GM06990 (cell line): ENCODE measurements at regions not wholly inside any gene's neighbourhood (a gene's known extent, or its start where the extent isn't known, plus 50 kb on each side); places are given as distances from the start of the nearest gene placed in this dataset.

ENCODE experiments used
- DNase-seq: peaks from one replicate; pipeline ENCODE4 v3.0.0-alpha.2; 2011; ENCODE audit not compliant: insufficient read length; ENCODE audit errors: extremely low read depth
- H3K27me3 ChIP-seq: replicated peaks from 2 replicates; pipeline ENCODE4 v1.6.0; 2011; ENCODE audit warnings: low read length; ENCODE audit not compliant: control insufficient read depth, insufficient read depth
- H3K36me3 ChIP-seq: 2 replicates; pipeline ENCODE4 v1.5.1; 2011; ENCODE audit warnings: low read length; ENCODE audit not compliant: control insufficient read depth, insufficient read depth
- H3K4me3 ChIP-seq: replicated peaks from 2 replicates; pipeline ENCODE4 v1.5.1; 2011; ENCODE audit warnings: low read depth, mild to moderate bottlenecking, control low read depth, low read length
- TF ChIP-seq, protein P1 (sequence below): IDR thresholded peaks from 2 replicates; pipeline ENCODE4 v1.5.1; 2011; ENCODE audit warnings: low read length, control low read depth, mild to moderate bottlenecking, inconsistent platforms; ENCODE audit not compliant: insufficient read depth, poor library complexity, severe bottlenecking

DNA sequence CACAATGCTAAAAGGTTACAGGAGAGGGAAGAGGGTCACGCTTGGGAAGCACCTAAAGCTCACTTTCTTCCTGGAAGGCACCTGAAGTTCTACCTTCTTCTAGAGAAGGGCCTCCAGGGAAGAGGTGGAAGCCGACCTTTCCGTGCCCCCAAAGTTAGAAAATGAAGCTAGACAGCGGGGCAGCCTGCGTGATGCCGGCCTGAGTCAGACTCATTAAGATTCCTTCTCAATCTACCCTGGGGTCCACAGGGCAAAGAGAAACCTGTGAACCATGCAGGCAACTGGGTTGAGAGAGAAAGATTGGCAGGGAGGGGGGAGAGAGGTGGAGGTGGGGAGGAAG lies 54.8 kb upstream of the CCDC167 start:
- no peak for DNase-seq
- Histone ChIP-seq H3K36me3 (peaks cover 4% of the 10 kb centered on the region), H3K27me3 (no peaks in the 10 kb centered on the region), H3K4me3 (peak overlapping the region; percentile 70)
- TF ChIP-seq, protein P1, sequence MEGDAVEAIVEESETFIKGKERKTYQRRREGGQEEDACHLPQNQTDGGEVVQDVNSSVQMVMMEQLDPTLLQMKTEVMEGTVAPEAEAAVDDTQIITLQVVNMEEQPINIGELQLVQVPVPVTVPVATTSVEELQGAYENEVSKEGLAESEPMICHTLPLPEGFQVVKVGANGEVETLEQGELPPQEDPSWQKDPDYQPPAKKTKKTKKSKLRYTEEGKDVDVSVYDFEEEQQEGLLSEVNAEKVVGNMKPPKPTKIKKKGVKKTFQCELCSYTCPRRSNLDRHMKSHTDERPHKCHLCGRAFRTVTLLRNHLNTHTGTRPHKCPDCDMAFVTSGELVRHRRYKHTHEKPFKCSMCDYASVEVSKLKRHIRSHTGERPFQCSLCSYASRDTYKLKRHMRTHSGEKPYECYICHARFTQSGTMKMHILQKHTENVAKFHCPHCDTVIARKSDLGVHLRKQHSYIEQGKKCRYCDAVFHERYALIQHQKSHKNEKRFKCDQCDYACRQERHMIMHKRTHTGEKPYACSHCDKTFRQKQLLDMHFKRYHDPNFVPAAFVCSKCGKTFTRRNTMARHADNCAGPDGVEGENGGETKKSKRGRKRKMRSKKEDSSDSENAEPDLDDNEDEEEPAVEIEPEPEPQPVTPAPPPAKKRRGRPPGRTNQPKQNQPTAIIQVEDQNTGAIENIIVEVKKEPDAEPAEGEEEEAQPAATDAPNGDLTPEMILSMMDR = no peak

DNA sequence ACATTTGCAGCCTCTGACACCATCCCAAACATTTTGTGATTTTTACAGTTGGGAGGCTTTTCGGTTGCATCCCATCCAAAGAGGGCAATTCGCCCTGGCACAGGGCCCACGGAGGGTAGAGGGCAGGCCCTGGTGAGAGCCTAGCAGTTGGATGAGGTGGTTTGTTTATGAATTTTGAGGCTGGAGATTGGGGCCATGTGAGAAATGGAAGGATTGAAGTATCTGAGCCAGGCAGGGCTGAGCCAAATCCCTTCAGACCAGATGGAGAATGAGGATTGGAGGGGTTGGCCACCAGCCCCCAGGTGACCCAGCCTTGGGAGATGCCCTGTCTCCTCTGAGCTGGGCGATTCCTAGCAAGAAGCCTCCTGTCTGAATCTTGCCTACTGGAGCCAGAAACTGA lies 52.6 kb upstream of the CCDC167 start:
- TF ChIP-seq, protein P1 = no peak
- H3K36me3 ChIP-seq = no peaks in the 10 kb centered on the region
- H3K27me3 ChIP-seq = no peaks in the 10 kb centered on the region
- no peak overlapping the region for H3K4me3 ChIP-seq
- DNase-seq = no peak

DNA sequence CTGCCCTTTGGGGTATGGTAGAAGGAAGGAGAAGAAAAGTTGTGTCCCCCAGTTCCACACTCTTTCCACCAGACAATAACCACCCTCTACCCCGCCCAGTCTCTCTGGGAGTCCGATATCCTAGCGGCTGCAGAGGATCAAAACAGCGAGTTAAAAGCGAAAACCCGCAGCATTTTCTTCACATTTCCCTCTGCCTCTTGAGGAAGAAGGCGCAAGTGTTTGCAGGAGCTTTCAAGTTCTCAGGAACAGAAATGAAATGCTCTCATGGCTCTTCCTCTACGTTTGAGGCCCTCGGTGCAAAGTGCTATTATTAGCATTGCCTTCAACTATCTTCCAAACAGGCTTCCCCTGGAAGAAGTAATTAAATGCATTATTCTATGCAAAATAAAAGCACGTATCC lies 52.2 kb upstream of the CCDC167 start:
- TF ChIP-seq, protein P1 = no peak
- H3K4me3 ChIP-seq = no peak overlapping the region
- H3K27me3 ChIP-seq = no peaks in the 10 kb centered on the region
- H3K36me3 ChIP-seq = no peaks in the 10 kb centered on the region
- DNase-seq = no peak

DNA sequence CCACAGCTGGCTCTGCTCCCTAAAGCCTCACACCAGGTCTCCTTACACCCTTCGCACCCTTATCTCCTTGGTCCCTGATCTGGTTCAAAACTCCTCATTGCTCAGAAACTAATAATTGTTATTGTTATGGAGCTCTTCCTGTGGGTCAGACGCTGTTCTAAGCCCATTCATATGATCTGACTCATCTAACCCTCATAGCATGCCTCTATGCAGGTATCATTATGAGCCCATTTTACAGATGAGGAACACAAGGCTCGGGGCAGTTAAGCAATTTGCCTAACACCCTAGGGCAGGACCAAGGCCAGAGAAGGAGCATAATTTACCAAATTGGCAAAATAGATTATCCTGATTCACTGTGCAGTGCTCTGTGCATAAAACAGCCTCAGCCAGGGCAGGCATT lies 51.8 kb upstream of the CCDC167 start:
- no peak for DNase-seq
- TF ChIP-seq, protein P1 = no peak
- H3K4me3 ChIP-seq = no peak overlapping the region

DNA sequence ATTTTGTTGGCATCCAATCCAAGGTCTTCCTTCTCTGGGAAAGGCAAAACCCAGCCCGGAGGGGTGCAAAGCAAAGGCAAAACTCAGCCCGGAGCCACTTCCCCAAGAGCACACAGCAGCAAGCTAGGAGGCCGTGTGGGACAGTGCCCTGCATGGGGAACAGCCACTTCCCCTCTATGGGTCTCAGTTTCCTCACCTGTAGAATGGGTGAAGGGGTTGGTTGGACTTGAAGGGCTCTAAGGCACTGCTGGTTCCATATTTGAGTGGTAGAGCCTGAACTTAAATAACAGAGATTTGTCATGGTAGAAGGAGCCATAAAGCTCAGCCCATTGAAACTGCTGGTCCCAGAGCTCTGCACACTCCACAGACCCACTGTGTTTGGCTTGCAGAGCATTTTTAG lies 51.3 kb upstream of the CCDC167 start:
- no peak for DNase-seq
- no peaks in the 10 kb centered on the region for H3K27me3 ChIP-seq
- no peaks in the 10 kb centered on the region for H3K36me3 ChIP-seq
- H3K4me3 ChIP-seq = no peak overlapping the region
- TF ChIP-seq, protein P1 = no peak

More for the DNA sequence above, 51.8 kb upstream of the CCDC167 start:
- H3K27me3 ChIP-seq = no peaks in the 10 kb centered on the region
- no peaks in the 10 kb centered on the region for H3K36me3 ChIP-seq

DNA sequence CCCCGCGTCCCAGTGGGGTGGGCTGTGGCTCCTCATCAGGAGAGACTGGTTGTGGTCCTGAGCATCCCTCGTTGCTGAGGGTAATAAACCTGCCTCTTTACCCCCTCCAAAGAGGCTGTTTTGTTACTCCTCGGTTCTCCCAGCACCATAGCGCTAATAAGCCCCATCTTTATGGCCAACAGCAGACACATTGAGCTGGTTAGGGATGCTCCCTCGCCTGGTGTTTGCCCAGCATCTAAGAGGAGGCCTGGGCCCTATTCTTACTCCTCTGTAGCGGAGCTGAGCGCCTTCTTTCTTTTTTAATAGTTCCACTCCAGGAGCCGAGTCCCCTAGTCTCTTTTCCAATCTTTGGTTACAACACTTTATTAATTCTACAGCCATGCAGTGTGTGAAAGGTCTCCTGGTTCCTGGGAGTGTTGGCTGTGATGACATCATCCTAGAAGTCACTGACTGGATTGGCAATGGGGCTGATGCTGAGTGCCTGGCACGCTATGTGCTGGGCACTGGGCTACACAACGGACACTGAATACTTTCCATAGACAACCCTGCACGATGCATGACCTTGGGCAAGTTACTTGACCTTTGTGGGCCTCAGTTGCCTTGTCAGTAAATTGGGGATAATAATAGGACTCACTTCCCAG lies 50.6 kb upstream of the CCDC167 start:
- TF ChIP-seq, protein P1 = no peak
- Histone ChIP-seq H3K27me3 (no peaks in the 10 kb centered on the region), H3K36me3 (no peaks in the 10 kb centered on the region), H3K4me3 (no peak overlapping the region)
- DNase-seq = no peak
